Endothelial cell of umbilical vein (primary cell): ENCODE measurements at regions not wholly inside any gene's neighbourhood (a gene's known extent, or its start where the extent isn't known, plus 50 kb on each side); places are given as distances from the start of the nearest gene placed in this dataset.

ENCODE experiments used
- BruUV-seq: library from RNA; stranded (reverse); fragments of 400-500 nt; replicated peaks from 2 replicates; lab custom pipeline; 2021; lab: Mats Ljungman, UMichigan
- CTCF ChIA-PET: fragments of 300-600, 350-600 bp; sonication (Branson Sonifier 250); formaldehyde crosslinking; loops from one replicate; lab custom pipeline; 2021; ENCODE audit warnings: antibody characterized with exemption, inconsistent platforms; lab: Charles Lee
- POLR2A ChIA-PET: fragments of 300-600, 350-600 bp; sonication (Branson Sonifier 250); formaldehyde crosslinking; loops from one replicate; lab custom pipeline; 2021; ENCODE audit warnings: antibody characterized with exemption, inconsistent platforms; lab: Charles Lee
- DNase-seq: peaks from one replicate; pipeline ENCODE4 v3.0.0-alpha.2; 2011; ENCODE audit warnings: low read depth, low spot score
- FAIRE-seq: peaks from 2 replicates; lab custom pipeline; 2011; peaks lifted over from hg19 to GRCh38; lab: Jason Lieb, UNC
- H2AFZ ChIP-seq: 2 replicates; pipeline ENCODE4 v1.6.0; 2012; ENCODE audit warnings: low read depth, low read length, control low read depth, inconsistent platforms
- H3K27ac ChIP-seq: 2 replicates; pipeline ENCODE4 v1.5.1; 2011; ENCODE audit warnings: low read depth, mild to moderate bottlenecking, control low read depth, low read length, moderate library complexity; ENCODE audit not compliant: insufficient read depth
- H3K27me3 ChIP-seq, 2 experiments: 2 replicates each; pipeline versions ENCODE4 v1.6.0 to v1.6.1; 2011; ENCODE audit warnings: low read length in 2 of 2, mixed read lengths in 1 of 2; ENCODE audit not compliant: control insufficient read depth in 2 of 2, insufficient read depth in 2 of 2
- H3K36me3 ChIP-seq, 2 experiments: 2 replicates in 1 of 2; 3 replicates in 1 of 2; pipeline ENCODE4 v1.5.1; 2011; ENCODE audit warnings: low read length in 2 of 2, mild to moderate bottlenecking in 1 of 2, moderate library complexity in 1 of 2; ENCODE audit not compliant: control insufficient read depth in 2 of 2, insufficient read depth in 2 of 2; ENCODE audit errors: extremely low read depth in 1 of 2
- H3K4me1 ChIP-seq: 3 replicates; pipeline ENCODE4 v1.5.1; 2011; ENCODE audit warnings: mild to moderate bottlenecking, low read length; ENCODE audit not compliant: control insufficient read depth, insufficient read depth; ENCODE audit errors: extremely low read depth
- H3K4me2 ChIP-seq: 2 replicates; pipeline ENCODE4 v1.6.1; 2011; ENCODE audit warnings: low read length, control low read depth, mixed read lengths; ENCODE audit not compliant: insufficient read depth
- H3K4me3 ChIP-seq, 3 experiments: fragments of 200-600 bp in 1 of 3; sonication (generic), shearing (Covaris generic) in 1 of 3; replicated peaks in 1 of 3; 2 replicates each; pipeline ENCODE4 v1.5.1; 2011 to 2016; ENCODE audit warnings: control low read depth in 3 of 3, low read length in 3 of 3, mild to moderate bottlenecking in 2 of 3, inconsistent platforms in 1 of 3, low read depth in 1 of 3, moderate library complexity in 1 of 3; ENCODE audit not compliant: insufficient read depth in 1 of 3
- H3K79me2 ChIP-seq: 2 replicates; pipeline ENCODE4 v1.6.0; 2012; ENCODE audit warnings: low read length, inconsistent platforms; ENCODE audit not compliant: control insufficient read depth, insufficient read depth
- H3K9ac ChIP-seq: replicated peaks from 2 replicates; pipeline ENCODE3; 2011; ENCODE audit warnings: low read length, control low read depth; ENCODE audit not compliant: insufficient read depth; ENCODE audit errors: extremely low read depth
- H3K9me1 ChIP-seq: replicated peaks from 3 replicates; pipeline ENCODE4 v1.6.0; 2011; ENCODE audit warnings: mild to moderate bottlenecking, low read length; ENCODE audit not compliant: control insufficient read depth, insufficient read depth; ENCODE audit errors: extremely low read depth
- H3K9me3 ChIP-seq: replicated peaks from 2 replicates; pipeline ENCODE4 v1.5.1; 2012; ENCODE audit warnings: low read length, inconsistent platforms; ENCODE audit not compliant: control insufficient read depth, insufficient read depth
- H4K20me1 ChIP-seq: replicated peaks from 2 replicates; pipeline ENCODE3; 2011; ENCODE audit warnings: mild to moderate bottlenecking, low read length; ENCODE audit not compliant: control insufficient read depth, insufficient read depth; ENCODE audit errors: extremely low read depth
- CTCF ChIP-seq, 2 donors: IDR thresholded peaks; 1 replicate in 1 of 2; 2 replicates in 1 of 2; pipeline ENCODE4 v1.5.1; 2011; ENCODE audit warnings: low read length in 2 of 2, mild to moderate bottlenecking in 2 of 2, moderate library complexity in 2 of 2, control low read depth in 1 of 2, inconsistent platforms in 1 of 2, low read depth in 1 of 2; ENCODE audit not compliant: insufficient read depth in 1 of 2; ENCODE audit errors: extremely low read depth in 1 of 2
- EZH2 ChIP-seq: IDR thresholded peaks from 2 replicates; pipeline ENCODE4 v1.6.1; 2012; ENCODE audit warnings: borderline replicate concordance, low read depth, mild to moderate bottlenecking, moderate library complexity, low read length, inconsistent platforms; ENCODE audit not compliant: severe bottlenecking
- FOS ChIP-seq: IDR thresholded peaks from 2 replicates; pipeline ENCODE4 v1.6.1; 2011; ENCODE audit warnings: mild to moderate bottlenecking, low read length, moderate library complexity, borderline replicate concordance; ENCODE audit not compliant: insufficient read depth
- GATA2 ChIP-seq: IDR thresholded peaks from 2 replicates; pipeline ENCODE4 v1.7.0; 2011; ENCODE audit warnings: low read depth, mild to moderate bottlenecking, moderate library complexity, mixed read lengths, low read length; ENCODE audit not compliant: insufficient read length, insufficient read depth
- JUN ChIP-seq: IDR thresholded peaks from 2 replicates; pipeline ENCODE4 v1.6.1; 2011; ENCODE audit warnings: borderline replicate concordance, low read depth; ENCODE audit not compliant: insufficient read length, insufficient read depth
- MAX ChIP-seq: IDR thresholded peaks from 2 replicates; pipeline ENCODE4 v1.6.1; 2011; ENCODE audit not compliant: insufficient read depth, insufficient read length
- MYC ChIP-seq: IDR thresholded peaks from one replicate; pipeline ENCODE4 v1.6.1; 2011; ENCODE audit warnings: mild to moderate bottlenecking, low read depth, low read length
- POLR2A ChIP-seq: IDR thresholded peaks from 2 replicates; pipeline ENCODE4 v1.6.1; 2012; ENCODE audit warnings: low read depth, mild to moderate bottlenecking, control low read depth, low read length
- POLR2AphosphoS5 ChIP-seq: IDR thresholded peaks from 2 replicates; pipeline ENCODE4 v1.6.1; 2012; ENCODE audit warnings: low read depth, mild to moderate bottlenecking, control low read depth, low read length, moderate library complexity; ENCODE audit not compliant: insufficient read depth
- dilution Hi-C: fragments of 300-500 bp; cut with MboI; formaldehyde crosslinking; loops from one replicate; pipeline ENCODE4 v1.15.0; 2019; ENCODE audit warnings: low sequenced_read_pairs; ENCODE audit not compliant: extremely low pct_ligation_motif_present
- intact Hi-C: fragments of 100-400 bp; cut with micrococcal nuclease; formaldehyde crosslinking; loops from one replicate; pipeline ENCODE4 v1.10.0; 2022

- no TSS peak for BruUV-seq
- Histone ChIP-seq H3K4me1 (peaks cover 3% of the 10 kb centered on the region), H4K20me1 (no peaks in the 10 kb centered on the region), H3K9me3 (no peaks in the 10 kb centered on the region), H3K9me1 (no peaks in the 10 kb centered on the region), H3K4me3 (no peak overlapping the region), H3K27me3 (no peaks in the 10 kb centered on the region), H3K9ac (no peak overlapping the region), H3K36me3 (no peaks in the 10 kb centered on the region), H3K4me2 (no peak overlapping the region), H2AFZ (peak overlapping the region; percentile 73), H3K27ac (no peak overlapping the region), H3K79me2 (no peaks in the 10 kb centered on the region)
- TF ChIP-seq CTCF (IDR thresholded peaks at IDR 0.05; ENCODE audit: extremely low read depth in 1 of 2, insufficient read depth in 1 of 2, low read depth in 1 of 2, low read length in 2 of 2): no peak
- TF ChIP-seq JUN: no peak
- TF ChIP-seq MAX: no peak
- TF ChIP-seq POLR2AphosphoS5: no peak
- POLR2A ChIA-PET: no interaction called here
- intact Hi-C loops (loop anchor here (2.0 kb wide), 2 partner anchors 13 to 239 kb away; no protein-coding TSS in a partner anchor), dilution Hi-C loops (no loop called here)
- CTCF ChIA-PET: interaction anchor here (0.6 to 12.3 kb wide), 14 partner anchors 11 to 1118 kb away, joined by 3 to 483 read pairs (median 9); no protein-coding TSS in a partner anchor
- no peak for DNase-seq
- no peak for FAIRE-seq
Observed at GRCh38 chr3:181565416-181565815, 146.3 kb upstream of the SOX2 start.

- FAIRE-seq (no peak), DNase-seq (peak; percentile 22)
- Histone ChIP-seq H3K27ac (no peak overlapping the region), H3K9ac (no peak overlapping the region), H3K4me1 (peaks cover 3% of the 10 kb centered on the region), H3K9me3 (no peaks in the 10 kb centered on the region), H3K27me3 (no peaks in the 10 kb centered on the region), H2AFZ (no peak overlapping the region), H3K79me2 (no peaks in the 10 kb centered on the region), H3K9me1 (no peaks in the 10 kb centered on the region), H3K4me3 (no peak overlapping the region), H4K20me1 (no peaks in the 10 kb centered on the region), H3K4me2 (no peak overlapping the region), H3K36me3 (no peaks in the 10 kb centered on the region)
- POLR2A ChIA-PET: no interaction called here
- BruUV-seq: no TSS peak
- CTCF ChIA-PET: interaction anchor here (0.5 to 12.3 kb wide), 46 partner anchors 10 to 1122 kb away, joined by 3 to 483 read pairs (median 4); no protein-coding TSS in a partner anchor
- no peak for TF ChIP-seq POLR2A
- TF ChIP-seq GATA2: no peak
- no peak for TF ChIP-seq JUN
- no peak for TF ChIP-seq MAX
- TF ChIP-seq CTCF (IDR thresholded peaks at IDR 0.05; ENCODE audit: extremely low read depth in 1 of 2, insufficient read depth in 1 of 2, low read depth in 1 of 2, low read length in 2 of 2): no peak
- no peak for TF ChIP-seq FOS
- TF ChIP-seq POLR2AphosphoS5: no peak
- no peak for TF ChIP-seq EZH2
- no peak for TF ChIP-seq MYC
- intact Hi-C loops (loop anchor here (1.0 to 2.0 kb wide), 4 partner anchors 15 to 1119 kb away; no protein-coding TSS in a partner anchor), dilution Hi-C loops (no loop called here)
Observed at GRCh38 chr3:181564222-181564621, 147.5 kb upstream of the SOX2 start.
